ENCODE measurements at regions not wholly inside any gene's neighbourhood (a gene's known extent, or its start where the extent isn't known, plus 50 kb on each side); places are given as distances from the start of the nearest gene placed in this dataset.

GRCh38 chr2:122596598-122596997, 841.1 kb downstream of the TSN start:
- TF ChIP-seq CTCF (tag by site-specific recombination; IDR thresholded peaks at IDR 0.05) (no peak), YY1 (tag by site-specific recombination; IDR thresholded peaks at IDR 0.05) (no peak), SETDB1 (IDR thresholded peaks at IDR 0.05; ENCODE audit: insufficient read length, low read length) (no peak)
